Tibial nerve (tissue), 3 donors: ENCODE measurements at regions not wholly inside any gene's neighbourhood (a gene's known extent, or its start where the extent isn't known, plus 50 kb on each side); places are given as distances from the start of the nearest gene placed in this dataset.

Experiments
- CTCF ChIP-seq, 5 experiments: fragments of 200-600 bp in 3 of 5; fragments of 450-650 bp in 2 of 5; sonication (generic) in 3 of 5; IDR thresholded peaks; one replicate each; pipeline ENCODE4 v1.5.1; 2016 to 2019; ENCODE audit warnings: antibody characterized with exemption in 5 of 5, mild to moderate bottlenecking in 3 of 5, moderate library complexity in 2 of 5
- POLR2A ChIP-seq, 2 donors: fragments of 450-650 bp; IDR thresholded peaks; one replicate each; pipeline ENCODE4 v1.6.1; 2017; ENCODE audit warnings: antibody characterized with exemption in 2 of 2, mild to moderate bottlenecking in 2 of 2, moderate library complexity in 2 of 2

GRCh38 chr2:226275215-226275614 lies 524.4 kb downstream of the IRS1 start:
- TF ChIP-seq CTCF (IDR thresholded peaks at IDR 0.05), result no peak
- TF ChIP-seq POLR2A (IDR thresholded peaks at IDR 0.05), result no peak
